Erythroblast (primary cell): ENCODE measurements at regions not wholly inside any gene's neighbourhood (a gene's known extent, or its start where the extent isn't known, plus 50 kb on each side); places are given as distances from the start of the nearest gene placed in this dataset.

Experiments
- GATA1 ChIP-seq: IDR thresholded peaks from 2 replicates; pipeline ENCODE4 v1.6.1; 2011; ENCODE audit warnings: low read depth, mild to moderate bottlenecking, control low read depth, low read length, moderate library complexity
- POLR2A ChIP-seq: IDR thresholded peaks from 2 replicates; pipeline ENCODE4 v1.6.1; 2011; ENCODE audit warnings: mild to moderate bottlenecking, low read length

DNA sequence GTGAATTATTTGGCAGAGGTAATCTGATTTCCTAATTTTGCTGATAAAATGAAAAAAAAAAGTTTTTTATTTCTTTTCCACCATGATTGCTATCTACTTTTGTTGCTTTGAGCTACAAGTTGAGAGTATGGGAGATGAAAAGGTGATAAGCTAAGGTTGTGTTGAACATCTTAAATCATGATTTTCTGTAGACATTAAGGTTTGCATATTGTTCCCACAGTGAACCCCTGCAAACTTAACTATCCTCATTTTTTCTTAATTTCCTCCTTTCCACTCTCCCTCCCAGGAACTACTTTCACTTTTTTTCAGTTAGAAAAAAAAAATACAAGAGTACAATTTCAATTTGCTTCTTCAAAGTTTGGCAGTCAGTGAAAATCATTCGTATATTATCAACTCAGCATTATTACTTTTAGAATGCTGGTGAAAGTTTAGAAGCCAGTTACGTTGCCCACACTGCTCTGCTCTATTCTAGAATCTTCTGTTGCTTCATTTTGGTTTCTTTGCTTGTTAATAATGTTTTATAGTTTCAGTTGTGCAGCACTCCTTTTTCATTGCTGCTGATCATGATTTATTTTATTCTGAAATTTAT is 673.8 kb upstream of the CITED2 start:
- TF ChIP-seq POLR2A, result no peak
- no peak for TF ChIP-seq GATA1
